Panc1 (cell line): ENCODE measurements at regions not wholly inside any gene's neighbourhood (a gene's known extent, or its start where the extent isn't known, plus 50 kb on each side); places are given as distances from the start of the nearest gene placed in this dataset.

ENCODE experiments used
- ATAC-seq: fragments of 200-7000 bp; cut with Tn5 transposase; 2 replicates; pipeline ENCODE4 v1.9.1; 2020; ENCODE audit warnings: mild to moderate bottlenecking, moderate library complexity
- BruUV-seq: library from RNA; stranded (reverse); fragments of 400-500 nt; replicated peaks from 2 replicates; lab custom pipeline; 2021; lab: Mats Ljungman, UMichigan
- CTCF ChIA-PET: fragments of 300-600 bp; sonication (Branson Sonifier 250); formaldehyde crosslinking; loops from one replicate; lab custom pipeline; 2022; ENCODE audit warnings: antibody characterized with exemption; lab: Charles Lee
- POLR2A ChIA-PET: fragments of 300-600 bp; sonication (Branson Sonifier 250); formaldehyde crosslinking; loops from one replicate; lab custom pipeline; 2022; ENCODE audit warnings: antibody characterized with exemption; lab: Charles Lee
- DNase-seq: peaks from one replicate; pipeline ENCODE4 v3.0.0-alpha.2; 2010; ENCODE audit warnings: low read depth, low spot score
- H3K27ac ChIP-seq: 2 replicates; pipeline ENCODE4 v1.5.1; 2011; ENCODE audit warnings: mild to moderate bottlenecking, low read length, inconsistent platforms
- H3K27me3 ChIP-seq: fragments of 200-500 bp; sonication (Bioruptor generic); 2 replicates; pipeline ENCODE4 v1.6.0; 2014; ENCODE audit warnings: low read length, inconsistent platforms; ENCODE audit not compliant: control insufficient read depth, insufficient read depth
- H3K36me3 ChIP-seq: fragments of 200-500 bp; sonication (Bioruptor generic); 2 replicates; pipeline ENCODE4 v1.5.1; 2014; ENCODE audit warnings: inconsistent platforms, mild to moderate bottlenecking, low read length, moderate library complexity; ENCODE audit not compliant: control insufficient read depth, insufficient read depth
- H3K4me1 ChIP-seq: 2 replicates; pipeline ENCODE4 v1.5.1; 2011; ENCODE audit warnings: inconsistent platforms, mild to moderate bottlenecking, low read length, moderate library complexity; ENCODE audit not compliant: control insufficient read depth, insufficient read depth
- H3K4me3 ChIP-seq, 2 experiments: 2 replicates each; pipeline ENCODE4 v1.5.1; 2011 to 2012; ENCODE audit warnings: low read depth in 2 of 2, low read length in 2 of 2, mild to moderate bottlenecking in 2 of 2, inconsistent platforms in 1 of 2, moderate library complexity in 1 of 2
- H3K9me3 ChIP-seq: fragments of 200-500 bp; sonication (Bioruptor generic); 2 replicates; pipeline ENCODE4 v1.5.1; 2014; ENCODE audit warnings: low read depth, mild to moderate bottlenecking, inconsistent platforms, low read length, moderate library complexity; ENCODE audit not compliant: control insufficient read depth, insufficient read depth
- POLR2AphosphoS5 ChIP-seq: IDR thresholded peaks from 2 replicates; pipeline ENCODE4 v1.6.1; 2012; ENCODE audit warnings: mild to moderate bottlenecking, low read depth, low read length, moderate library complexity
- SIN3A ChIP-seq: IDR thresholded peaks from 2 replicates; pipeline ENCODE4 v1.6.1; 2012; ENCODE audit warnings: low read depth, mild to moderate bottlenecking, low read length, moderate library complexity, borderline replicate concordance; ENCODE audit not compliant: insufficient read depth
- TCF7L2 ChIP-seq: IDR thresholded peaks from 2 replicates; pipeline ENCODE4 v1.6.1; 2011; ENCODE audit warnings: mild to moderate bottlenecking, low read depth, low read length, inconsistent platforms
- in situ Hi-C: cut with HindIII; loops from 2 replicates; pipeline ENCODE4 v1.10.0; 2016; ENCODE audit warnings: low sequenced_read_pairs, low pct_unique_long_range_greater_than_20kb
- intact Hi-C: fragments of 100-400 bp; cut with micrococcal nuclease; formaldehyde crosslinking; loops from one replicate; pipeline ENCODE4 v1.10.0; 2022; ENCODE audit not compliant: unreplicated experiment
- TF ChIP-seq, protein P1 (sequence below): fragments of 450-650 bp; IDR thresholded peaks from 2 replicates; pipeline ENCODE4 v1.5.1; 2017; ENCODE audit warnings: mild to moderate bottlenecking
- TF ChIP-seq, protein P2 (sequence below), 2 experiments: IDR thresholded peaks; 2 replicates each; pipeline ENCODE4 v1.6.1; 2011 to 2012; ENCODE audit warnings: low read depth in 2 of 2, control low read depth in 1 of 2, low read length in 1 of 2, mild to moderate bottlenecking in 1 of 2, moderate library complexity in 1 of 2; ENCODE audit not compliant: insufficient read depth in 1 of 2

DNA sequence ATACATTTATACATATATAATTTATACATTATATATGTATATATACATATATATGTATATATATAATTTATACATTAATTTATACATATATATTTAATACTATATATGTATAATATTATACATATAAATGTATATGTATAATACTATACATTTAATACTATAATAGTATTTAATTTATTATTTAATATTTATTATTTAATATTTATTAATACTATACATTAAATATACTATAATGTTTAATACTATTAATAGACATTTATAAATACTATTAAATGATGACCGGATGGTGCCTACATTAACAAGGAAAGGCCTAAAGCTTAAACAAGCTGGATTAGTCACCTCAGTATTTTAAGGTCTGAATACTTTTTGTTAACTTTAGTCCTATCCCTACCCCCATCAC is 145.9 kb upstream of the HTR1E start:
- Histone ChIP-seq H3K27me3 (no peaks in the 10 kb centered on the region), H3K27ac (no peak overlapping the region), H3K9me3 (no peaks in the 10 kb centered on the region), H3K36me3 (no peaks in the 10 kb centered on the region), H3K4me1 (no peaks in the 10 kb centered on the region), H3K4me3 (no peak overlapping the region)
- in situ Hi-C loops = no loop called here
- CTCF ChIA-PET = no interaction called here
- no peak for DNase-seq
- intact Hi-C loops = no loop called here
- BruUV-seq = no TSS peak
- ATAC-seq = no peak
- no peak for TF ChIP-seq SIN3A
- TF ChIP-seq TCF7L2 = no peak
- TF ChIP-seq, protein P1, sequence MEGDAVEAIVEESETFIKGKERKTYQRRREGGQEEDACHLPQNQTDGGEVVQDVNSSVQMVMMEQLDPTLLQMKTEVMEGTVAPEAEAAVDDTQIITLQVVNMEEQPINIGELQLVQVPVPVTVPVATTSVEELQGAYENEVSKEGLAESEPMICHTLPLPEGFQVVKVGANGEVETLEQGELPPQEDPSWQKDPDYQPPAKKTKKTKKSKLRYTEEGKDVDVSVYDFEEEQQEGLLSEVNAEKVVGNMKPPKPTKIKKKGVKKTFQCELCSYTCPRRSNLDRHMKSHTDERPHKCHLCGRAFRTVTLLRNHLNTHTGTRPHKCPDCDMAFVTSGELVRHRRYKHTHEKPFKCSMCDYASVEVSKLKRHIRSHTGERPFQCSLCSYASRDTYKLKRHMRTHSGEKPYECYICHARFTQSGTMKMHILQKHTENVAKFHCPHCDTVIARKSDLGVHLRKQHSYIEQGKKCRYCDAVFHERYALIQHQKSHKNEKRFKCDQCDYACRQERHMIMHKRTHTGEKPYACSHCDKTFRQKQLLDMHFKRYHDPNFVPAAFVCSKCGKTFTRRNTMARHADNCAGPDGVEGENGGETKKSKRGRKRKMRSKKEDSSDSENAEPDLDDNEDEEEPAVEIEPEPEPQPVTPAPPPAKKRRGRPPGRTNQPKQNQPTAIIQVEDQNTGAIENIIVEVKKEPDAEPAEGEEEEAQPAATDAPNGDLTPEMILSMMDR = no peak
- TF ChIP-seq POLR2AphosphoS5 = no peak
- TF ChIP-seq, protein P2, sequence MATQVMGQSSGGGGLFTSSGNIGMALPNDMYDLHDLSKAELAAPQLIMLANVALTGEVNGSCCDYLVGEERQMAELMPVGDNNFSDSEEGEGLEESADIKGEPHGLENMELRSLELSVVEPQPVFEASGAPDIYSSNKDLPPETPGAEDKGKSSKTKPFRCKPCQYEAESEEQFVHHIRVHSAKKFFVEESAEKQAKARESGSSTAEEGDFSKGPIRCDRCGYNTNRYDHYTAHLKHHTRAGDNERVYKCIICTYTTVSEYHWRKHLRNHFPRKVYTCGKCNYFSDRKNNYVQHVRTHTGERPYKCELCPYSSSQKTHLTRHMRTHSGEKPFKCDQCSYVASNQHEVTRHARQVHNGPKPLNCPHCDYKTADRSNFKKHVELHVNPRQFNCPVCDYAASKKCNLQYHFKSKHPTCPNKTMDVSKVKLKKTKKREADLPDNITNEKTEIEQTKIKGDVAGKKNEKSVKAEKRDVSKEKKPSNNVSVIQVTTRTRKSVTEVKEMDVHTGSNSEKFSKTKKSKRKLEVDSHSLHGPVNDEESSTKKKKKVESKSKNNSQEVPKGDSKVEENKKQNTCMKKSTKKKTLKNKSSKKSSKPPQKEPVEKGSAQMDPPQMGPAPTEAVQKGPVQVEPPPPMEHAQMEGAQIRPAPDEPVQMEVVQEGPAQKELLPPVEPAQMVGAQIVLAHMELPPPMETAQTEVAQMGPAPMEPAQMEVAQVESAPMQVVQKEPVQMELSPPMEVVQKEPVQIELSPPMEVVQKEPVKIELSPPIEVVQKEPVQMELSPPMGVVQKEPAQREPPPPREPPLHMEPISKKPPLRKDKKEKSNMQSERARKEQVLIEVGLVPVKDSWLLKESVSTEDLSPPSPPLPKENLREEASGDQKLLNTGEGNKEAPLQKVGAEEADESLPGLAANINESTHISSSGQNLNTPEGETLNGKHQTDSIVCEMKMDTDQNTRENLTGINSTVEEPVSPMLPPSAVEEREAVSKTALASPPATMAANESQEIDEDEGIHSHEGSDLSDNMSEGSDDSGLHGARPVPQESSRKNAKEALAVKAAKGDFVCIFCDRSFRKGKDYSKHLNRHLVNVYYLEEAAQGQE (IDR thresholded peaks at IDR 0.05; ENCODE audit: insufficient read depth in 1 of 2, low read depth in 2 of 2, low read length in 1 of 2) = no peak
- POLR2A ChIA-PET = no interaction called here

DNA sequence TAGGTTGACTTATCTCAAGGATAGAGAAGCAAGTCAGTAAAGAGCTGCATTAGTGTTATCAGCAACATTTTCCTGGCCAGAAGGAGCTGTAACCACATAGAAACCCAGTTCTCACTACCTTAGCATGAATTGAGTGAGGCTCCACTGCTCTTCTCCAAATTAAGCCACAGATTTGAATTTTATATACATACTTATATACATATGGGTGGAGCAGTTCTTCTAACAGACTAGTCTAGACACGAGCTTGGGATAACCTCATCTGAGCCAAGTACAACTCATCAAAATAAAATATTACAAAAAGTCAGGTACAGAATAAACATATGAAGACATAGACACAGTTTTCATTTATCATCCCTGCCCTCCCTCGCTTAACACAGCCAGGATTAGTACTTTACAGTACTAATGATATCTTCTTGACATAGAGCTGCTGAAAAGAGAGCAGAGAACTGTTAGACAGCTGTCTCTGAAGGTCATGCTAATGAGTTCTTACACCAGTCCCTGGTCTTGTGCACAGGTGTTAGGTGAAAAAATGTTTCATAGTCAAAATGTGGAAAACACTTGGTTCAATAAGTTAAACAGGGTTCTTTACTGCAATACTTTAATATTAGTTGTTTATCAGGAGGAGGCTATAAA is 147.4 kb upstream of the HTR1E start:
- CTCF ChIA-PET = no interaction called here
- no peaks in the 10 kb centered on the region for H3K4me1 ChIP-seq
- POLR2A ChIA-PET = no interaction called here
- H3K36me3 ChIP-seq = no peaks in the 10 kb centered on the region
- no peaks in the 10 kb centered on the region for H3K27me3 ChIP-seq
- in situ Hi-C loops = no loop called here
- no peak overlapping the region for H3K4me3 ChIP-seq
- no peak overlapping the region for H3K27ac ChIP-seq
- no peaks in the 10 kb centered on the region for H3K9me3 ChIP-seq
- ATAC-seq (no peak), DNase-seq (no peak)
- intact Hi-C loops = no loop called here
- TF ChIP-seq POLR2AphosphoS5 (no peak), TCF7L2 (no peak), SIN3A (no peak)
- TF ChIP-seq, protein P1 = no peak
- TF ChIP-seq, protein P2 (IDR thresholded peaks at IDR 0.05; ENCODE audit: insufficient read depth in 1 of 2, low read depth in 2 of 2, low read length in 1 of 2) = no peak
- BruUV-seq = no TSS peak
